G401 (cell line): ENCODE measurements at regions not wholly inside any gene's neighbourhood (a gene's known extent, or its start where the extent isn't known, plus 50 kb on each side); places are given as distances from the start of the nearest gene placed in this dataset.

Source experiments
- DNase-seq: peaks from one replicate; pipeline ENCODE4 v3.0.0-alpha.2; 2015; ENCODE audit warnings: low spot score
- in situ Hi-C: cut with HindIII; loops from 2 replicates; pipeline ENCODE4 v1.10.0; 2016; ENCODE audit warnings: low sequenced_read_pairs, mixed read lengths

DNA sequence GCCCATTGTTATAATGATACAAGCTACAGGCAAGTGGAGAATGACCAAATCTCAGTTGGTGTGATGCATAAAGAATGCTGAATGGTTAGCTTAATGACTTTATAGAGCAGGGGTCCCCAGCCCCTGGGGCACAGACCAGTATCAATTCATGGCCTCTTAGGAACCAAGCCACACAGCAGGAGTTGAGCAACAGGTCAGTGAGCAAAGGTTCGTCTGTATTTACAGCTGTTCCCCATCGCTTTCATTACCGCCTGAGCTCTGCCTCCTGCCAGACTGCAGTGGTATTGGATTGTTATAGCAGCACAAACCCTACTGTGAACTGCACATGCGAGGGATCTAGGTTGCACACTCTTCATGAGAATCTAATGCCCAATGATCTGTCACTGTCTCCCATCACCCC, 114.0 kb upstream of the ZFHX3 start:
- DNase-seq = no peak
- in situ Hi-C loops = no loop called here

DNA sequence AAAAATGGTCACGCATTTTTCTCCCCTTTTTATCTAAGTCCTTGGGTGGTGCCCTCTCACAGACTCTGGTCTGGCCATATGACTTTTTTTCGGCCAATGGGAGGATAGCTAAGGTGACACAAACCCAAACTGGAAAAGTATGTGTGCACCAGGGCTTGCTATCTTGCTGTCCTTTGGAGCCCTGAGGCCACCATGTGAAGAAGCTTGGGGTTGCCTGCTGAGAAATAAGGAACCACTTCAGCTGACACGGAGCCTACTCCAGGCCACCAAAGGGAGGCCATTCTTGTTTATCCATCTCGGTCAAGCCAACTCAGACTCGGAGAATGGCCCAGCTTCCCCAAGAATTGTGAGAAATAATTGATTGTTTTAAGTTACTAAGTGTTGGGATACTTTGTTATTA, 111.4 kb upstream of the ZFHX3 start:
- in situ Hi-C loops = no loop called here

GRCh38 chr16:73157861-73158260, 109.9 kb upstream of the ZFHX3 start:
- no peak for DNase-seq
- in situ Hi-C loops = no loop called here

More for the DNA sequence above, 111.4 kb upstream of the ZFHX3 start:
- no peak for DNase-seq

- in situ Hi-C loops = no loop called here
- DNase-seq = no peak
These were observed 106.3 kb upstream of the ZFHX3 start for GRCh38 chr16:73154063-73154870.

- in situ Hi-C loops = no loop called here
- no peak for DNase-seq
These were observed 104.6 kb upstream of the ZFHX3 start for GRCh38 chr16:73152386-73153125.

- no peak for DNase-seq
- in situ Hi-C loops = no loop called here
These were observed 104.0 kb upstream of the ZFHX3 start for GRCh38 chr16:73151941-73152340.

- in situ Hi-C loops = no loop called here
- no peak for DNase-seq
These were observed 103.3 kb upstream of the ZFHX3 start for GRCh38 chr16:73151225-73151624.

DNA sequence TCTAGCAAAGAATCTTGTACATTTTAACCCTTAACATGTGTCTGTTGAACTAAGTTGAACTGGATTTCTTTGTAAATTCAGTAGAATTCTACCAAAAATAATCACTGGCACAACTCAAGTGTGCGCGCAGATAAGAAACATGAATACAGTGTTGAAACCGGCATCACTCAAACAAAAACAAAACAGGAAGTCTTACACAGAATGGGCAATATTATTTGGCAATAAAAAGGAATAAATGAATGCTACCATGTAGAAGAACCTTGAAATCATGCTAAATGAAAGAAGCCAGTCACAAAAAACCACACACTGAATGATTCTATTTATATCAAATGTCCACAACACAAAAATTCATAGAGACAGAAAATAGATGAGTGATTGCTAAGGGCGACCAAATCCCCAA, 102.9 kb upstream of the ZFHX3 start:
- DNase-seq = no peak
- in situ Hi-C loops = no loop called here

DNA sequence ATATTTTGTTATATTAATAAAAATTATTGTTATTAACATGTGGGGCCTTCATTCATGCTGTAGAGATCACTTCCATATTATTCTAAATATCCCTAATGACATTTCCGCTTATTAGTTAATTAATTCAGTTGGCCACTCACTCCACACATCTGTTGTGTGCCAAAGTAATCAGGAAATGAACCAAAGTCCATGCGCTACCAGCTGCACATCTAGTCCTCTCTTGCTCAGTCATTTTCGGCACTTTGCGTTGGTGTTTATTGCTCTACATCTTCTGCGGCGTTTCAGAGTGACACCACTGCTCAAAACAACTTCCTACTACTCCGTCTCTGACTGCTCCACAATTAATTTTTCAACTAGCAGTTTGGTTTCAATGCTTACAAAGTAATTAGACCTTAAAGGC, 101.4 kb upstream of the ZFHX3 start:
- in situ Hi-C loops = no loop called here
- no peak for DNase-seq

DNA sequence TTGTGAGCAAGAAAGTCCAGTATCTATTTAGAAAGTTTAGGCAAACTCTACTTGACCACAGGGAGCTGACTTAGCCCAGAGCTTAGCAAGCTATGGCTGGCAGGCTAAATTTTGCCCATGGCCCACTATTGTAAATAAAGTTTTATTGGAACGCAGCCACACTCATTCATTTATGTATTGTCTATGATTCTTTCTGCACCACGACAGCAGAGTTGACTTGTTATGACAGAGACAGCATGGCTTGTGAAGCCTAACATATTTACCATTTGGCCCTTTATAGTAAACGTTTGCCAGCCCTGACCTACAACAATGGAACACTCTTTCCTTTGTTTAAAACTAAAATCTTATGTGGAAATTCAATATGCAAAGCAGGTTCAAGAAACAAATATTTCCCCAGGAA, 100.0 kb upstream of the ZFHX3 start:
- in situ Hi-C loops = no loop called here
- DNase-seq = no peak

DNA sequence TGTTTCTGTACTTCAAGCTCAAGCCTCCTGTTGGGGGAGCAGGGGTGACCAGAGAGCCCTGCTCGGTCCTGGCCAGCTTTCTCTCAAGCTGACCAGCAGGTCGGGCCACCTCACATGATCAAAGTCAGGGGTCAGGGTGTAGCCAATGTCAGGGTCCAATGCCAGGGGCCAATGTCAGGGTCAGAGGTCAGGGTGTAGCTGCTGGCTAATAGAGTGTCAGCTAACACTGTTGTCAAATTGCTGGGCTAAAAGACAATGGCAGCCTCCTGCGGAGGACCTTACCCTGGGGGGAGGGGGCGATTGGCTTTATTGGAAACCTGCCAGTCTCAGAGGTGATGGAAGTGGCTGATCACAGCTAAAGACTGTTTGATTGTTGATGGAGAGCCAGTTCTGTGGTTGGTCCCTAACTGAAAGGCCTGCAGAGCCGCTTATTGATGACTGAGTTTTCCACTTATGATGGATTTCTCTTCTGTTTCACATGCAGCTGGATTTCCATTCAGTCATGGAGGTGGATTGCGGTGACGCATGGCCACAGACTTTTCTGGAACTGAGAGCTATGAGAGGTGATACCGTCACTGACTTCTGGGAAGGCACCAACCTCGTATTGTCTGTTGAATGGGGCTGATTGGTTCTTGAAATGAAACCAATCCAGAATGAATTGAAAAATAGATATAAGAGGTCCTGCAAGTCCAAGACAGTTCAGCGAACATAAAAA, 97.4 kb upstream of the ZFHX3 start:
- in situ Hi-C loops = no loop called here
- no peak for DNase-seq

- no peak for DNase-seq
- in situ Hi-C loops = no loop called here
These were observed 95.9 kb upstream of the ZFHX3 start for GRCh38 chr16:73143576-73144422.

- no peak for DNase-seq
- in situ Hi-C loops = no loop called here
These were observed 95.1 kb upstream of the ZFHX3 start for GRCh38 chr16:73143002-73143401.

DNA sequence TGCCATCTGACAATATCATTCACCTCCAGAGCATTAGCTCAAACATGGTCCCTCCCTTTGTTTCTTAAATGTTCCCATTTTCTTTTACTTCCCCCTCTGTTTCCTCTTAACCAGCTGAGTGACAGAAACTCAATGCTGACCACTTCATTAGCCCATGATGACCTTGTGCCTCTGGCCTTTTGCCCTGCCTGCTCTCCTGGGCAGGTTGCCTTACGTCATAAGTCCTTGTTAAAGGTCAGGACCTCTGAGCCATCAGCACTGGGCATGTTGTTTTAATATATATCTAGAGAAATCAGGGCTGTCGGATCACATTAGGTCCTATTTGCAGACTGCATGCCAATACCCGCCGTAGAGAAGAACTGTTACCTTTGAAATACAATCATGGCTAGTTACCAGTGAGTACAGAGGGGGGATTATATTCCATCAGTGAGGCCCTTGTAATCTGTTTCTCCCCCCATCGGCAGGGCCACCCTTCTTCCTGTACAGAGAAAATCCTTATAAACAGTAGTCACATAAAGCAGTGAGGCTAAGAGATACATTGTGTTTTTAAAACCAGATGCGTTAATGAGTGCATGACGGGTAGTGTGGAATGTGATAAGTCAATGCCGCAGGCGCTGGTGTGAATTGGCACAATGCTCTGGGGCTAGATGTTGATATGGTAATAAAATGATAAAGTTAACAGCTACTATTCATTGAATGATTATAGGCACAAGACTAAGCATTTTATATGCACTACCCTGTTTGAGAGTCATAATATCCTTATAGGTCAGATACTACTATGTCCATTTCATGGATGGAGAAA, 94.3 kb upstream of the ZFHX3 start:
- in situ Hi-C loops = no loop called here
- DNase-seq = no peak

- in situ Hi-C loops = no loop called here
- DNase-seq = no peak
These were observed 93.0 kb upstream of the ZFHX3 start for GRCh38 chr16:73140929-73141328.

- in situ Hi-C loops = no loop called here
- no peak for DNase-seq
These were observed 83.4 kb upstream of the ZFHX3 start for GRCh38 chr16:73131156-73131862.

- DNase-seq = no peak
- in situ Hi-C loops = no loop called here
These were observed 81.5 kb upstream of the ZFHX3 start for GRCh38 chr16:73129455-73129854.

DNA sequence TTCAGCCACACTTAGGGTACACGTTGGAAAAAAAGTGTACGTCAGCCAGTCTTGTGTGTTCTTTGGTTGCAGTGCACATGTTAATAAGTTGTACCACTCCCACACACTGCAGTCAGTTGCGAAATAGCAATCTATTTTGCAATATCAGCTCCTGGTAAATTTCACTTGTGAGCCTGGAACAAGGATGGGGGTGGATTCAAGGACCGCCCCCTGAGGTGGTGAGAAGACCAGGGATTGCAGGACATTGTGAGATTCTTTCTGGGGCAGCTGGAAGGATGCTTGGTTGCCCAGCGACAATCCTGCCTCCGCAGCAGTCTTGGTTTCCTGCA, 78.6 kb upstream of the ZFHX3 start:
- DNase-seq = no peak
- in situ Hi-C loops = no loop called here
